GM12875 (cell line): ENCODE measurements at regions not wholly inside any gene's neighbourhood (a gene's known extent, or its start where the extent isn't known, plus 50 kb on each side); places are given as distances from the start of the nearest gene placed in this dataset.

Experiments
- H3K4me3 ChIP-seq: one replicate; pipeline ENCODE4 v1.5.1; 2011; ENCODE audit warnings: low read depth, low read length, control low read depth
- CTCF ChIP-seq: IDR thresholded peaks from 2 replicates; pipeline ENCODE4 v1.5.1; 2011; ENCODE audit warnings: low read depth, mild to moderate bottlenecking, control low read depth, inconsistent platforms, low read length, moderate library complexity, borderline replicate concordance; ENCODE audit not compliant: insufficient read depth

GRCh38 chr1:234927312-234927970 is 201.2 kb downstream of the TOMM20 start:
- no peak for TF ChIP-seq CTCF
- peak overlapping the region; percentile 30 for H3K4me3 ChIP-seq

GRCh38 chr1:234926559-234927311 is 201.9 kb downstream of the TOMM20 start:
- H3K4me3 ChIP-seq = peak overlapping the region; percentile 38
- TF ChIP-seq CTCF = no peak

GRCh38 chr1:234926264-234926558 is 202.4 kb downstream of the TOMM20 start:
- peak overlapping the region; percentile 38 for H3K4me3 ChIP-seq
- no peak for TF ChIP-seq CTCF

- peak overlapping the region; percentile 38 for H3K4me3 ChIP-seq
- no peak for TF ChIP-seq CTCF
Observed at GRCh38 chr1:234925440-234926263, 203.0 kb downstream of the TOMM20 start.

- no peak for TF ChIP-seq CTCF
- no peak overlapping the region for H3K4me3 ChIP-seq
Observed at GRCh38 chr1:234924450-234925355, 203.9 kb downstream of the TOMM20 start.

GRCh38 chr1:234923626-234924025 is 205.0 kb downstream of the TOMM20 start:
- TF ChIP-seq CTCF = no peak
- no peak overlapping the region for H3K4me3 ChIP-seq
